LNCaP clone FGC (cell line): ENCODE measurements at regions not wholly inside any gene's neighbourhood (a gene's known extent, or its start where the extent isn't known, plus 50 kb on each side); places are given as distances from the start of the nearest gene placed in this dataset.

Source experiments
- DNase-seq: peaks from one replicate; pipeline ENCODE4 v3.0.0-alpha.2; 2011; ENCODE audit warnings: low read depth
- H3K4me3 ChIP-seq: 2 replicates; pipeline ENCODE4 v1.5.1; 2011; ENCODE audit warnings: mild to moderate bottlenecking, low read depth, low read length, control low read depth
- CTCF ChIP-seq: IDR thresholded peaks from 2 replicates; pipeline ENCODE4 v1.5.1; 2012; ENCODE audit warnings: mild to moderate bottlenecking; ENCODE audit not compliant: control insufficient read depth, insufficient read depth; ENCODE audit errors: extremely low read depth

GRCh38 chr6:137782166-137783039, 84.7 kb upstream of the TNFAIP3 start:
- TF ChIP-seq CTCF, result no peak
- DNase-seq, result no peak
- H3K4me3 ChIP-seq, result no peak overlapping the region

DNA sequence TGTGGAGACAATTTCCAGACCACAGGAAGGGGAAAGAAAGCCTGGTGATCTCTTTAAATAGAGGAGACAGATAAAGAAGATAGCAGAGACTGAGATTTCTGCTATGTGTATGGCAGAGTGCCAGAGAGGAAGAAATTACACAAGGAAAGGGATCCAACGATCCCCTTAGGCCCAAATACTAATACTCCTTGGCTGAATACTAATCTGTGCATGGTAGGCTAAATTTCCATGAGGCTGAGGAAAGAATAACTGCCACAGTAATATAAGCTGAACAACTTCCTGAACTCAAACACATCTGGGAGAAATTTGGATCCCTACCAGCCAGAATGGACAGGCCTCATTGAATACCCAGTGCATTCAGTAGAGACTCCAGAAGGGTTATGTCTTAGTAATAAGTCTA, 83.3 kb upstream of the TNFAIP3 start:
- no peak for DNase-seq
- no peak for TF ChIP-seq CTCF
- H3K4me3 ChIP-seq, result no peak overlapping the region

- no peak for TF ChIP-seq CTCF
- DNase-seq, result no peak
- H3K4me3 ChIP-seq, result no peak overlapping the region
Observed at GRCh38 chr6:137784583-137784982, 82.5 kb upstream of the TNFAIP3 start.

- no peak overlapping the region for H3K4me3 ChIP-seq
- no peak for DNase-seq
- no peak for TF ChIP-seq CTCF
Observed at GRCh38 chr6:137787016-137787415, 80.0 kb upstream of the TNFAIP3 start.

DNA sequence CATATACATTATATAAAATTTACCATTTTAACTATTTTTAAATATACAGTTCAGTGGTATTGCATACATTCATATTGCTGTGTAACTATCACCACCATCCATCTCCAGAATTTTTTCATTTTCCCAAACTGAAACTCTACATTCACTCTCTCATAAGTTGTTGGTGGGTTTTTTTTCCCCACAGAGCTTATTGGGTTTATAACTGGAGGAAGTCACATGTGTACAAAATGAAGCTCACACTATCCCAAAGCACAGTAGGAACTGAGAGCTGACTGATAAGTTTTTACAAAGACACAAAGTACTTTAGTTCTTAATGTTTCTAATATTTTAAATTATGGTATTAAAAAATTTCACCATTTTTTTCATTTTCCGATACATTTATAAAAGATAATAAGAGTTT, 78.8 kb upstream of the TNFAIP3 start:
- DNase-seq, result no peak
- no peak overlapping the region for H3K4me3 ChIP-seq
- TF ChIP-seq CTCF, result no peak

DNA sequence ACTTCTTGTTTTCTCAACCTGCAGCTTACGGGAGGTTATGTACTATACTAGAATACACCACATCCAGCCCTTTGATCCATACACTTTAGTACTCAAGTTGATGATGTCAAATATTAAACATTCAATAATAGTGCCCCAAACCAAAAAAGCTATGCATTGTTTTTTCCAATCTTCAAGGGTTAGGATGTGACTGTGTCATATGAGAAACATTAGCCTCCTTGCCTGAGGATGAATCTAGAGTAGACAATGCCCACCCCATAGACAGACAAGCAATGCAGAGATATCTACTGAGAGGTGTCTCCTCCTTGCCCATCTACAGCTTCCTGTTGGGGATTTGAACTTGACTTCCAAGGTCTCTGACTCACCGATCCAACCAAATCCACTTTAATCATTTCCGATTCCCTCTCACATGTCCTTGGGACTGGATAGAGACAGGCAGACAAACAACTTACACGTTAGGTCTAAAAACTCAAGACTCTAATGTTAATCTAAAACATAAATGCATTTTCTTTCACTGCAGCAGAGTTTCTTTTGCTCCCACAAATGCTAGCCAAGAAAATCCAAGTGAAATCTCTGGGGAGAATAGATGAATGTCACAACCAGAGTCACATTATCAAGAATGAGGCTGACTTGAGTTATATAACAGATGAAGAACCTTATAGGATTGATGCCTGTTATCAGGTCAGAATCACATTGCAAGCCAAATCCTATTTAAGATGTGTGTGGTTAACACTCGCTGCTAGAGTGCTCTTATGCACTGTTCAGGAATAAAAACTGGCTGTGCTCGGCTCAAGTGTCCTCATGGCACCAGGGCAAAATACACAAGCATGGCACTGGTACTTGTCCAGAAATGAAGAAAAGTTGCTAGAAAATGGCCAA, 75.5 kb upstream of the TNFAIP3 start:
- no peak for TF ChIP-seq CTCF
- no peak for DNase-seq
- H3K4me3 ChIP-seq, result no peak overlapping the region
